Naive thymus-derived CD4-positive, alpha-beta T cell (primary cell): ENCODE measurements at regions not wholly inside any gene's neighbourhood (a gene's known extent, or its start where the extent isn't known, plus 50 kb on each side); places are given as distances from the start of the nearest gene placed in this dataset.

ENCODE experiments used
- ATAC-seq: fragments of 150-1000 bp; cut with Tn5 transposase; 2 replicates; pipeline ENCODE4 v1.10.0; 2021; ENCODE audit warnings: mild to moderate bottlenecking, moderate library complexity
- CTCF ChIA-PET: fragments of 350-600 bp; sonication (Branson Sonifier 250); formaldehyde crosslinking; loops from one replicate; lab custom pipeline; 2021; ENCODE audit warnings: antibody characterized with exemption; lab: Charles Lee
- POLR2A ChIA-PET: fragments of 350-600 bp; sonication (Branson Sonifier 250); formaldehyde crosslinking; loops from one replicate; lab custom pipeline; 2021; ENCODE audit warnings: antibody characterized with exemption, inconsistent platforms; lab: Charles Lee
- DNase-seq, 9 donors: peaks; one replicate each; pipeline versions ENCODE4 v3.0.0 to v3.0.0-alpha.2; 2020 to 2022; ENCODE audit warnings: mixed read lengths in 1 of 9
- H3K27ac ChIP-seq: one replicate; pipeline ENCODE4 v1.7.0; 2013; ENCODE audit warnings: mild to moderate bottlenecking, low read depth, low read length, moderate library complexity
- H3K27me3 ChIP-seq, 2 donors: one replicate each; pipeline ENCODE4 v1.7.0; 2013; ENCODE audit warnings: low read length in 2 of 2, mild to moderate bottlenecking in 2 of 2, moderate library complexity in 2 of 2; ENCODE audit not compliant: control insufficient read depth in 2 of 2, insufficient read depth in 2 of 2
- H3K36me3 ChIP-seq, 3 experiments: 1 replicate in 2 of 3; 2 replicates in 1 of 3; pipeline ENCODE4 v1.7.0; 2013; ENCODE audit warnings: low read length in 3 of 3, mild to moderate bottlenecking in 3 of 3, moderate library complexity in 1 of 3; ENCODE audit not compliant: insufficient read depth in 3 of 3, control insufficient read depth in 2 of 3
- H3K4me1 ChIP-seq, 2 donors: one replicate each; pipeline ENCODE4 v1.7.0; 2013; ENCODE audit warnings: low read length in 2 of 2, mild to moderate bottlenecking in 2 of 2, moderate library complexity in 1 of 2; ENCODE audit not compliant: control insufficient read depth in 2 of 2, insufficient read depth in 2 of 2
- H3K4me3 ChIP-seq: 2 replicates; pipeline ENCODE4 v1.7.0; 2013; ENCODE audit warnings: mild to moderate bottlenecking, low read length
- H3K9me3 ChIP-seq, 3 experiments: 1 replicate in 2 of 3; 2 replicates in 1 of 3; pipeline ENCODE4 v1.7.0; 2013; ENCODE audit warnings: low read length in 3 of 3; ENCODE audit not compliant: control insufficient read depth in 2 of 3
- H3K27ac Mint-ChIP-seq, 9 donors: one replicate each; pipeline ENCODE4 v1.8.0; 2020 to 2022; ENCODE audit warnings: mixed read lengths in 9 of 9, mild to moderate bottlenecking in 8 of 9, moderate library complexity in 5 of 9, inconsistent platforms in 2 of 9
- H3K27me3 Mint-ChIP-seq, 5 donors: one replicate each; pipeline ENCODE4 v1.8.0; 2021 to 2022; ENCODE audit warnings: mixed read lengths in 5 of 5, mild to moderate bottlenecking in 1 of 5
- H3K36me3 Mint-ChIP-seq, 5 donors: one replicate each; pipeline ENCODE4 v1.8.0; 2020 to 2022; ENCODE audit warnings: mixed read lengths in 5 of 5, mild to moderate bottlenecking in 3 of 5, inconsistent platforms in 1 of 5
- H3K4me1 Mint-ChIP-seq, 7 donors: one replicate each; pipeline ENCODE4 v1.8.0; 2020 to 2022; ENCODE audit warnings: mixed read lengths in 7 of 7, mild to moderate bottlenecking in 3 of 7, inconsistent platforms in 1 of 7
- H3K4me3 Mint-ChIP-seq, 10 donors: one replicate each; pipeline ENCODE4 v1.8.0; 2020 to 2022; ENCODE audit warnings: mild to moderate bottlenecking in 10 of 10, mixed read lengths in 10 of 10, moderate library complexity in 6 of 10, inconsistent platforms in 2 of 10
- H3K9me3 Mint-ChIP-seq, 11 donors: one replicate each; pipeline ENCODE4 v1.8.0; 2020 to 2022; ENCODE audit warnings: mixed read lengths in 11 of 11, mild to moderate bottlenecking in 4 of 11, inconsistent platforms in 1 of 11, moderate library complexity in 1 of 11
- intact Hi-C, 2 donors: fragments of 100-400 bp; cut with micrococcal nuclease; formaldehyde crosslinking; loops; one replicate each; pipeline ENCODE4 v1.15.1; 2023

GRCh38 chr3:147925272-147925671, 516.1 kb downstream of the ZIC1 start:
- CTCF ChIA-PET: no interaction called here
- no peaks in the 10 kb centered on the region for H3K27me3 Mint-ChIP-seq
- Histone ChIP-seq H3K4me1 (no peaks in the 10 kb centered on the region), H3K27ac (no peak overlapping the region), H3K9me3 (no peaks in the 10 kb centered on the region), H3K4me3 (no peak overlapping the region), H3K27me3 (no peaks in the 10 kb centered on the region), H3K36me3 (no peaks in the 10 kb centered on the region)
- H3K4me3 Mint-ChIP-seq: no peak overlapping the region
- H3K36me3 Mint-ChIP-seq: no peaks in the 10 kb centered on the region
- H3K9me3 Mint-ChIP-seq: peaks cover 0 to 7% (median 0%) of the 10 kb centered on the region in 11 donors
- ATAC-seq: no peak
- POLR2A ChIA-PET: no interaction called here
- no peak overlapping the region for H3K27ac Mint-ChIP-seq
- no peak for DNase-seq
- H3K4me1 Mint-ChIP-seq: no peaks in the 10 kb centered on the region
- intact Hi-C loops: no loop called here

- ChIA-PET CTCF (no interaction called here), POLR2A (no interaction called here)
- no peaks in the 10 kb centered on the region for H3K27me3 Mint-ChIP-seq
- H3K4me1 Mint-ChIP-seq: no peaks in the 10 kb centered on the region
- intact Hi-C loops: no loop called here
- Histone ChIP-seq H3K4me1 (no peaks in the 10 kb centered on the region), H3K9me3 (no peaks in the 10 kb centered on the region), H3K36me3 (no peaks in the 10 kb centered on the region), H3K27me3 (no peaks in the 10 kb centered on the region), H3K27ac (no peak overlapping the region), H3K4me3 (no peak overlapping the region)
- H3K9me3 Mint-ChIP-seq: peaks cover 0 to 7% (median 0%) of the 10 kb centered on the region in 11 donors
- ATAC-seq: no peak
- DNase-seq: no peak
- no peak overlapping the region for H3K4me3 Mint-ChIP-seq
- H3K27ac Mint-ChIP-seq: no peak overlapping the region
- no peaks in the 10 kb centered on the region for H3K36me3 Mint-ChIP-seq
Measured at GRCh38 chr3:147930232-147930807, 521.2 kb downstream of the ZIC1 start.

GRCh38 chr3:147934451-147935180, 525.5 kb downstream of the ZIC1 start:
- Histone ChIP-seq H3K4me3 (no peak overlapping the region), H3K4me1 (no peaks in the 10 kb centered on the region), H3K27ac (no peak overlapping the region), H3K27me3 (no peaks in the 10 kb centered on the region), H3K9me3 (no peaks in the 10 kb centered on the region), H3K36me3 (no peaks in the 10 kb centered on the region)
- ChIA-PET CTCF (interaction anchor here (0.7 kb wide), 1 partner anchor 1925 kb away, joined by 3 read pairs; no protein-coding TSS in a partner anchor), POLR2A (no interaction called here)
- ATAC-seq: no peak
- H3K27ac Mint-ChIP-seq: no peak overlapping the region
- H3K9me3 Mint-ChIP-seq: peaks cover 0 to 17% (median 0%) of the 10 kb centered on the region in 11 donors
- no peaks in the 10 kb centered on the region for H3K4me1 Mint-ChIP-seq
- H3K27me3 Mint-ChIP-seq: no peaks in the 10 kb centered on the region
- intact Hi-C loops: no loop called here
- no peaks in the 10 kb centered on the region for H3K36me3 Mint-ChIP-seq
- H3K4me3 Mint-ChIP-seq: no peak overlapping the region
- DNase-seq: no peak

- ATAC-seq: no peak
- no peaks in the 10 kb centered on the region for H3K9me3 ChIP-seq
- H3K4me1 ChIP-seq: no peaks in the 10 kb centered on the region
- H3K27me3 Mint-ChIP-seq: no peaks in the 10 kb centered on the region
- H3K9me3 Mint-ChIP-seq: peaks cover 0 to 11% (median 0%) of the 10 kb centered on the region in 11 donors
- no peak for DNase-seq
- POLR2A ChIA-PET: no interaction called here
- no peaks in the 10 kb centered on the region for H3K27me3 ChIP-seq
- no peak overlapping the region for H3K27ac Mint-ChIP-seq
- H3K27ac ChIP-seq: no peak overlapping the region
- H3K36me3 Mint-ChIP-seq: no peaks in the 10 kb centered on the region
- intact Hi-C loops: no loop called here
- H3K4me3 ChIP-seq: no peak overlapping the region
- no peak overlapping the region for H3K4me3 Mint-ChIP-seq
- CTCF ChIA-PET: no interaction called here
- H3K36me3 ChIP-seq: no peaks in the 10 kb centered on the region
- no peaks in the 10 kb centered on the region for H3K4me1 Mint-ChIP-seq
Measured at GRCh38 chr3:147937341-147937740, 528.2 kb downstream of the ZIC1 start.

GRCh38 chr3:147937891-147938290, 528.7 kb downstream of the ZIC1 start:
- ATAC-seq (no peak), DNase-seq (no peak)
- intact Hi-C loops: no loop called here
- H3K9me3 Mint-ChIP-seq: peaks cover 0 to 11% (median 0%) of the 10 kb centered on the region in 11 donors
- Histone ChIP-seq H3K4me3 (no peak overlapping the region), H3K27ac (no peak overlapping the region), H3K36me3 (no peaks in the 10 kb centered on the region), H3K27me3 (no peaks in the 10 kb centered on the region), H3K4me1 (no peaks in the 10 kb centered on the region), H3K9me3 (no peaks in the 10 kb centered on the region)
- H3K27me3 Mint-ChIP-seq: no peaks in the 10 kb centered on the region
- H3K4me3 Mint-ChIP-seq: no peak overlapping the region
- no peaks in the 10 kb centered on the region for H3K36me3 Mint-ChIP-seq
- no peaks in the 10 kb centered on the region for H3K4me1 Mint-ChIP-seq
- H3K27ac Mint-ChIP-seq: no peak overlapping the region
- POLR2A ChIA-PET: no interaction called here
- CTCF ChIA-PET: no interaction called here

- Mint-ChIP-seq H3K27me3 (no peaks in the 10 kb centered on the region), H3K27ac (no peak overlapping the region), H3K4me1 (no peaks in the 10 kb centered on the region), H3K4me3 (no peak overlapping the region), H3K36me3 (no peaks in the 10 kb centered on the region), H3K9me3 (peaks cover 0 to 11% (median 2%) of the 10 kb centered on the region in 11 donors)
- H3K4me1 ChIP-seq: no peaks in the 10 kb centered on the region
- H3K27ac ChIP-seq: no peak overlapping the region
- no peaks in the 10 kb centered on the region for H3K36me3 ChIP-seq
- H3K9me3 ChIP-seq: no peaks in the 10 kb centered on the region
- intact Hi-C loops: no loop called here
- H3K4me3 ChIP-seq: no peak overlapping the region
- ChIA-PET CTCF (no interaction called here), POLR2A (no interaction called here)
- ATAC-seq (no peak), DNase-seq (no peak)
- H3K27me3 ChIP-seq: no peaks in the 10 kb centered on the region
Measured at GRCh38 chr3:147939425-147939824, 530.3 kb downstream of the ZIC1 start.

- Mint-ChIP-seq H3K4me1 (no peaks in the 10 kb centered on the region), H3K27ac (no peak overlapping the region), H3K4me3 (no peak overlapping the region), H3K36me3 (no peaks in the 10 kb centered on the region), H3K27me3 (no peaks in the 10 kb centered on the region), H3K9me3 (peaks cover 0 to 11% (median 1%) of the 10 kb centered on the region in 11 donors)
- no peak for ATAC-seq
- H3K27me3 ChIP-seq: no peaks in the 10 kb centered on the region
- ChIA-PET POLR2A (no interaction called here), CTCF (no interaction called here)
- no peak for DNase-seq
- intact Hi-C loops: no loop called here
- H3K27ac ChIP-seq: no peak overlapping the region
- no peaks in the 10 kb centered on the region for H3K9me3 ChIP-seq
- no peaks in the 10 kb centered on the region for H3K36me3 ChIP-seq
- H3K4me3 ChIP-seq: no peak overlapping the region
- no peaks in the 10 kb centered on the region for H3K4me1 ChIP-seq
Measured at GRCh38 chr3:147939839-147940238, 530.7 kb downstream of the ZIC1 start.
